8988T (cell line): ENCODE measurements at regions not wholly inside any gene's neighbourhood (a gene's known extent, or its start where the extent isn't known, plus 50 kb on each side); places are given as distances from the start of the nearest gene placed in this dataset.

Source experiments
- DNase-seq: peaks from one replicate; pipeline ENCODE4 v3.0.0; 2011

- no peak for DNase-seq
These were observed 517.2 kb upstream of the SLITRK1 start for GRCh38 chr13:84399320-84400085.

- DNase-seq, result no peak
These were observed 511.8 kb upstream of the SLITRK1 start for GRCh38 chr13:84393981-84394625.

- DNase-seq, result no peak
These were observed 498.6 kb upstream of the SLITRK1 start for GRCh38 chr13:84380866-84381265.

- no peak for DNase-seq
These were observed 494.8 kb upstream of the SLITRK1 start for GRCh38 chr13:84377106-84377505.

GRCh38 chr13:84366506-84366905 is 484.2 kb upstream of the SLITRK1 start:
- DNase-seq, result no peak

GRCh38 chr13:84362777-84363176 is 480.5 kb upstream of the SLITRK1 start:
- DNase-seq, result no peak

- no peak for DNase-seq
These were observed 478.5 kb upstream of the SLITRK1 start for GRCh38 chr13:84360822-84361221.

- DNase-seq, result no peak
These were observed 476.3 kb upstream of the SLITRK1 start for GRCh38 chr13:84358601-84359000.

- no peak for DNase-seq
These were observed 470.7 kb upstream of the SLITRK1 start for GRCh38 chr13:84352946-84353345.

GRCh38 chr13:84339456-84339855 is 457.2 kb upstream of the SLITRK1 start:
- no peak for DNase-seq

- no peak for DNase-seq
These were observed 450.1 kb upstream of the SLITRK1 start for GRCh38 chr13:84332346-84332745.

GRCh38 chr13:84315527-84315926 is 433.3 kb upstream of the SLITRK1 start:
- no peak for DNase-seq

- DNase-seq, result no peak
These were observed 420.8 kb upstream of the SLITRK1 start for GRCh38 chr13:84303035-84303434.

GRCh38 chr13:84297251-84297650 is 415.0 kb upstream of the SLITRK1 start:
- DNase-seq, result no peak

- DNase-seq, result no peak
These were observed 414.1 kb upstream of the SLITRK1 start for GRCh38 chr13:84296401-84296800.

- no peak for DNase-seq
These were observed 412.3 kb upstream of the SLITRK1 start for GRCh38 chr13:84294576-84294975.

GRCh38 chr13:84290386-84290785 is 408.1 kb upstream of the SLITRK1 start:
- no peak for DNase-seq

- DNase-seq, result no peak
These were observed 396.9 kb upstream of the SLITRK1 start for GRCh38 chr13:84279166-84279565.

- no peak for DNase-seq
These were observed 390.7 kb upstream of the SLITRK1 start for GRCh38 chr13:84272877-84273562.

- DNase-seq, result no peak
These were observed 383.0 kb upstream of the SLITRK1 start for GRCh38 chr13:84265257-84265764.

GRCh38 chr13:84263354-84264069 is 381.2 kb upstream of the SLITRK1 start:
- DNase-seq, result no peak

GRCh38 chr13:84255226-84255797 is 373.0 kb upstream of the SLITRK1 start:
- no peak for DNase-seq

GRCh38 chr13:84249463-84249862 is 367.2 kb upstream of the SLITRK1 start:
- no peak for DNase-seq
